T follicular helper cell (primary cell): ENCODE measurements at regions not wholly inside any gene's neighbourhood (a gene's known extent, or its start where the extent isn't known, plus 50 kb on each side); places are given as distances from the start of the nearest gene placed in this dataset.

Experiments
- DNase-seq: peaks from one replicate; pipeline ENCODE4 v3.0.0-alpha.2; 2020; ENCODE audit warnings: low read depth

- DNase-seq: no peak
These were observed 196.4 kb upstream of the ACVR2A start for GRCh38 chr2:147648471-147648870.

DNA sequence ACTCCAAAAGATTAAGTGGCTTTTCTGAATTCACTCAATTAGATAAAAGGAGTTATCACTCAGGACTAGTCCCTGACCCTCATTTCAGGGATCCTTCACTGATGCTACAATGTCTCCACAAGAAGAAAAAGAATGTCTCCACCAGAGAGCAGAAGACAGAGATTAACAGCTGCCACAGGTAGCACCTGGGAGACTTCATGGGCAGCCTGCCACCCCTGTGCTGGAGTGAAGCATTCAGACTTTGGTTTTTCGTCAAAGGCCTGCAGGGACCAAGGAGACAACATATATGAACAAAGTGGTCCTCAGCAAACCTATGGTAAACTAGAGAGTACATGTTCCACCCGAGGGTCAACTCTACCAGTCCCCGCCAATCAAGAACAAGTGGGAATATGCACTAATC, 197.0 kb upstream of the ACVR2A start:
- DNase-seq: no peak

GRCh38 chr2:147646818-147647468, 197.9 kb upstream of the ACVR2A start:
- no peak for DNase-seq

GRCh38 chr2:147644491-147644890, 200.3 kb upstream of the ACVR2A start:
- no peak for DNase-seq

DNA sequence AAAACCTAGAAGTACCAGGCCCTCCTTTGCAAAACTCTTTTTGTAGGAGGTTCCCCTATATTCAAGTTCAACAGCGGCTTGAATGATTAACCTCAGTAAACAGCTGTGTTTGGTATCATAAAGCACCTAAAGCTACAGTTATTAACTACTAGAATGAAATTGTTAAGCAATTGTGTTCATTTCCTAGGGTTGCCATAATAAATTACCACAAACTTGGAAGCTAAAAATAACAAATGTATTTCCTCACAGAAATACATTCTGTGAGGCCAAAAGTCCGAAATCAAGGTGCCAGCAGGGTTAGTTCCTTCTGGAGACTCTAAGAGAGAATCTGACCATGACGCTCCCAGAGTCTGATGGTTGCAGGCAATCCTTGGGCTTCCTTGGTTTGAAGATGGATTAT, 202.1 kb upstream of the ACVR2A start:
- DNase-seq: no peak

- DNase-seq: no peak
These were observed 203.2 kb upstream of the ACVR2A start for GRCh38 chr2:147641651-147642050.

GRCh38 chr2:147639891-147640290, 204.9 kb upstream of the ACVR2A start:
- DNase-seq: no peak

DNA sequence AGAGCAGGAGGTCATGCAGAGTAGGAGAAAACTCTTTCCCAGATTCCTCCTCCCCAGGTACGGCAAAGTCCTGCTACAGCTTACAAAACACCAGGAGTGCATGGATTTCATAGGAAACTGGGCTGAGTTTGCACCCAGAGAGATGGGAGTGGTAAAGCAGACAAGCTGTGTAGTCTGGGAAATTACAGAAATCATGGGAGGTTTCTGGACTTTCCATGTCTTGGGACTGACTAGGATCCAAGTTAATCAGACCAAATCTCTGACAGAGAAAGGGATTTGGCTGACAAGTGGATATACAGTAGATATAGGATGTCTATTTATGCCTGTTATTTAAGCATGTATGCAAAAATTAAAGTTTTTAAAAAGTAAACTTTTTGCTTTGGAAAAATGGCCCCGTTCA, 205.4 kb upstream of the ACVR2A start:
- DNase-seq: no peak

DNA sequence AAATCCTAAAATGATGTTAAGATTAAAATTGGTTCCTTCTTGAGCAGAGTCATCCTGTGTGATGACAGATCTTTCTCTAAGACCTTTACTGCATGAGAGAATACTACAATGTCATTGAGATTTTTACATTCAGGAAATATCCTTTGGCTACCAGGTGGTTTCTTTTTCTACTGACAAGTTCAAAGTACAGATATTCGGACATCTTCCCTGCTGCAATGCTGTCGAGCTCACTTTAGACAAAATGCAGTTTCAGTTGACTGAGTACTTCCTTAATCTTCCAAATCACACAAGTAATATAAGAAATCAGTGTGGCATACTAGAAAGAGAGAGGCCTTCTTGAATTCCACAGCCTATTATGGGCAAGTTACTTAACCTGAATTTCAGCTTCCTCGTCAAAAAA, 207.9 kb upstream of the ACVR2A start:
- no peak for DNase-seq

DNA sequence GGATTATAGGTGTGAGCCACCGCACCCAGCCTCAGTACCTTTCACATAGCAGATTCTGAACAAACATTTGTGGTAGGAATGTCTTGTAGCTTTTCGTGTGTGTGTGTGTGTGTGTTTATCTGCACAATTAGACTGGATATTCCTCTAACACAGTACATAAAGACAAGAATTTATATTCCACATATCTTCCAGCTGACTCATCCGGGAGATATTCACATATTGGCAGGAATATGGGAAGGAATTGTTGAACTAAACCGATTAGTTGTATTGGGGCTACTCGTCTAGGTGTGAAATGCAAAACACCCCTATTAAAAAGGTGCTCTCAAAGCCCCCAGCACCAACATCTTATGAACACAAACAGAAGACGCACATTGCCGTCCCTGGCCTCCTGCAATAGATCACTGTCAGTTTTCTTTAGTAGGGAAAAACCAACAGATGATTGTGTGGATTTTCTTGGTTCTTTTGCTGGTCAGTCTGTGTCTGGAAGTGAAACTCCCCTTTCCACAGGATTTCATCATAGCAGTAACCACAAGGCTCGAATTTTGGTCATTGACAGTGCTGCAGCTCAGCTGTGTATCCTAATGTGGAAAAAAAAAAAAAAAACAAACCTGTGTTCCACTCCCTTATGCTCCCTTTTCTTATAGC, 208.5 kb upstream of the ACVR2A start:
- DNase-seq: no peak

DNA sequence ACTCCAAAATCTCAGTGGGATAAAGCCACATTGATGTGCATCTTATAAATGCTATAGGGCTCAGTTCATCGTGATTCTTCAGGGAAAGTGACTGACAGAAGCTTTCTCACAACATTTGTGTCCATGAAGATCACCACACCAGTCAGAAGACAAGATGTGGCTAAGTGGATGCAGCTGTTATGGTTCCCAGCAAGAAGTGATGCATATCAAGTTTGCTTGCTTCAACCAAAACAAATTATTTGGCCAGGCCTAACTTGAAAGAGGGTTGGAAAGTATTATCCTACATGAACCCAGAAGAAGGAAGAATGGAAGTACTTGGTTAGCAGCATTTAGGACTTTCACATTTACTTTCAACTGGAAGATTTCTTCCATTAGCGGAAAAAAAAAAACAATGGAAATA, 210.0 kb upstream of the ACVR2A start:
- DNase-seq: no peak

- no peak for DNase-seq
These were observed 212.6 kb upstream of the ACVR2A start for GRCh38 chr2:147632198-147632597.

DNA sequence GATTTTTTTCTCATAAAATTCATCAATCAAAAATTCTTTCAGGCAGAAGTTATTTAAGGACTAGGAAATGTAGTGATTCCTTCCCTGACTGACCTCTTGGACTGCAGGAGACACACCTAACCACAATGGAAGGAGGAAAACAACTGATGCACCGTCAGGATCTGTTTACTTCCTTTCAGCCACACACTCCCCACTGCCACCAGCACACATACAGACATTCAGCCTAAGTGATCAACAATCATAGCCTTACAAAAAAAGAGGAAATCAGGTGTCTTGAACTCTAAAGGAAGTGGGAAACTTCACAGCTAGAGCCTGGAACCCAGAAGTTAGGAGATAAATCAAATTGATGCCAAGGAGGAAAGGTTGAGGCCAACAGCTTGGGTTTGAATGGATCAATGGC, 213.5 kb upstream of the ACVR2A start:
- DNase-seq: no peak

DNA sequence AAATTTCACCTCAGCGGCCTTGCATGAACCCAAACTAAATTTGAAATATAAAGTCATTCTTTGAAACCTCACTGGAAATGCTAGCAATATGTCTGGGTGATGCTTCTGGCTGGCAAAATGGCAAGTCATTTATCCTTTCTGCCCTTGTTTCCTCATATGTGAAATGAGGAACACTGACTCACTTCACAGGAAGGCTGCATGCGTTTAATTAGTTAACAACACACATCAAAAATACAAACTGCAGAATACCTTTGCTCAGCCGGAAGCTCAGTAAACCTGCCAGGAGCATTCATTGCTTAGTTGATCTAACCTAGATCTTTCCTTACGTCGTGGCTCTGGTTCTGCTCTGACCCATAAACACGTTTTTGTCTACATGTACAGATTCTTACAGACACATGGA, 214.2 kb upstream of the ACVR2A start:
- DNase-seq: no peak

GRCh38 chr2:147628971-147629421, 215.8 kb upstream of the ACVR2A start:
- no peak for DNase-seq

DNA sequence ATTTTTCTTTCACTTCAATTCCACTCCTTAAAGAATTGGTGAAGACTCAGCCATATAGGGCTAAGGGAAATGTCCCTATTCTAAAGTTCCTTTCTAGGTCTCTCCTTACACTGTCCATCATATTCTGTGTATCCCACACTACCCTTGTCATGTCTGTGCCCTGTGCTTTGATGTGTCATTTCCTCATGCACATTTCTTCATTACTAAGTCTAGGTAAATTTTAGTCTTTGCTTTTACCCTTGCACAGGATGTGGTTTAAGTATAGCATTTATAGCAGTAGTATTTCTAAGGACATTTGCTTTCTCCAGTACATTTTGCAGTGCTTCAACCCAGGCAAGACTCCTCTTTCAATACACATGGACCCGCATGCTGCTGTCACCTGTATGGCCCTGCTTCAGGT, 221.5 kb upstream of the ACVR2A start:
- DNase-seq: no peak

DNA sequence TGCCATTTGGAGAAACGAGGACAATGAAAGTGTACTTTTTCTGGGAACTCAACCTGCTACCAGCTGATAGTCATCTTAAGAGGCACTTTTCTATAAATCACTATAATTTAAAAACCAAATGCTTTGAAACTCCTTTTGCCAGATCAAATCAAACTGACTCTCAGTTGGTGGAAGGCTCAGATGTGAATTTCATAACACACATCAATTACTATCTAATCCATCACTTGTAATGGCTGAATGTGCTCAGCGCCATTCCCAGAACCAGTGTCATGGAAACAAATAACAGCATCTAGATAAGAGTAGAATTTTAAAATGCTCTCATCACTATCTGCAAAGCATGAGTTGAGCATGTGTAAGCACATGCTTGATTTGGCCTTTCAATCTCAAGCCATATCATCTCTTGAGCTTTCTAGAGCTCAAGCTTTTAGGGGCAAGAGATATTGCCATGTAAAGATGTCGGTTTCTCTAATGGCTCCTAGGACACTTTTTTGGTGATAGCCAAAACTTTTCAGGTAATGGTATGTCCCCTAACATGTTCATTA, 223.1 kb upstream of the ACVR2A start:
- DNase-seq: no peak

DNA sequence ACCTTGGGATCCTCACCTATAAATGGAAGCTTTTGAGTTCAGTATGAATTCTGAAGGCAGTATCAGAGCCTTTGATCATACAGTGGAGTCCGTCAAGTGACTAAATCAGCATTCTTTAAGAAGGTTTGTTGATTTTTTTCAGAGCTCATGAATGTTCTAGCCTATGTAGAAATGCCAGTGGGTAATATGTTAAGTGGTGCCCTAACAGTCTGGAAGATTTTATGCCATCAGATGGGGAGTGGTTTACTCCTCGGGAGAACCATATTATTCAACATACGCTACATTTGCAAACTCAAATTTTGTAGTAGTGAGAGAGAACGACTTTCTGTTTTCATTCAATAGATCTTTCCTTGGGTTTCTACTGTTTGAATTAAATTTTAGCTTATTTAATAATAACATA, 225.0 kb upstream of the ACVR2A start:
- DNase-seq: no peak

GRCh38 chr2:147615726-147616125, 229.1 kb upstream of the ACVR2A start:
- no peak for DNase-seq

DNA sequence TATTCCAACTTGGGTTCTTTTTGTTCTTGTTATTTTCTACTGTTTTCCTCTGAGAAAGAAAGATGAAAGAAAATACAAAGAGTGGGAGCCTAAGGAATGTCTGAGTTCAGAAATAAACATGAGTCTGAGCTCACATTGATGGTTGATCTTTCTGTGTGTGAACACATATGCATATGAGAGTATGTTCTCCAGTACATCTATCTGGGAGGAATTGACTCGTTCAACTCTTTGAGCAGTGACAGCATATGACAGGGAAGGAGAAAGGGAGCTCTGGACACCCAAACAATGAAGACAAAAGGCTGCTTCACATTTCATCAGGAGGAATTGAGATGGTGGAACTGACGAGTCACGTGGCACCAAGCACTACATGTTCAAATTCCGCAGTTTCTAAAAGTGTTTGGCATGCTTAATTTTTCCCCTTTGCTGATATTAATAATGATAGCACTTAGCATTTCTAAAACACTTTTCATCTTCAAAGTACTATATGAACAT, 229.8 kb upstream of the ACVR2A start:
- no peak for DNase-seq

DNA sequence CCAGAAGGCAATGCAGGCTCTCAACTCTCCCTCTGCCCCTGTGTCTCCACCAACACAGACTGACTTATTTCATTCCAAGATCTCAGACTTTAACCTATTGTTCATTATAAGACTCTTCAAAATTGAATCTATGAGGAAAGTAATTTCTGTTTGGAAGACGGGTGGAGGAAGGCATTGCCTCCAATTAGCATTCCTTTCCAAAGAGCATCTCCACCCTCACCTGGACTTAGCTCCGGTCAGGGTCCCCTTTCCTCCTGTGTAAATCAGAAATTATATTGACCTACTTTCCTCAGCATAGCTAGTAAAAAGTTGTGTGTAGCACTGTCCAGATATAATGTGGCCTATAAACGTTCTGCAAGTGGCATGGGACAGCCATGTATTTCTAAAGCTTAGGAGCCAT, 230.4 kb upstream of the ACVR2A start:
- DNase-seq: no peak

GRCh38 chr2:147610496-147611040, 234.3 kb upstream of the ACVR2A start:
- no peak for DNase-seq

- DNase-seq: no peak
These were observed 235.5 kb upstream of the ACVR2A start for GRCh38 chr2:147609301-147609700.
